ENCODE measurements at regions not wholly inside any gene's neighbourhood (a gene's known extent, or its start where the extent isn't known, plus 50 kb on each side); places are given as distances from the start of the nearest gene placed in this dataset.

GRCh38 chr9:96148634-96149532, 153.1 kb downstream of the HSD17B3 start:
- no peak for TF ChIP-seq POLR2AphosphoS5 (IDR thresholded peaks at IDR 0.05; ENCODE audit: low read depth, low read length)
- no peak for TF ChIP-seq SIN3A (IDR thresholded peaks at IDR 0.05; ENCODE audit: borderline replicate concordance, insufficient read depth, low read length)
- TF ChIP-seq TAF1 (IDR thresholded peaks at IDR 0.05; ENCODE audit: borderline replicate concordance, insufficient read depth, low read length): no peak
- no peak for TF ChIP-seq REST (IDR thresholded peaks at IDR 0.05; ENCODE audit: insufficient read depth in 1 of 2, low read depth in 2 of 2, low read length in 2 of 2)
- TF ChIP-seq FOXP2 (optimal IDR thresholded peaks at IDR 0.05; ENCODE audit: borderline replicate concordance, extremely low read depth, extremely low read length, insufficient read depth): no peak

- TF ChIP-seq SIN3A (IDR thresholded peaks at IDR 0.05; ENCODE audit: borderline replicate concordance, insufficient read depth, low read length): no peak
- TF ChIP-seq REST (IDR thresholded peaks at IDR 0.05; ENCODE audit: insufficient read depth in 1 of 2, low read depth in 2 of 2, low read length in 2 of 2): no peak
- TF ChIP-seq TAF1 (IDR thresholded peaks at IDR 0.05; ENCODE audit: borderline replicate concordance, insufficient read depth, low read length): no peak
- no peak for TF ChIP-seq POLR2AphosphoS5 (IDR thresholded peaks at IDR 0.05; ENCODE audit: low read depth, low read length)
- no peak for TF ChIP-seq FOXP2 (optimal IDR thresholded peaks at IDR 0.05; ENCODE audit: borderline replicate concordance, extremely low read depth, extremely low read length, insufficient read depth)
Measured at GRCh38 chr9:96141666-96142065, 160.3 kb downstream of the HSD17B3 start.

GRCh38 chr9:96141128-96141474, 160.9 kb downstream of the HSD17B3 start:
- TF ChIP-seq FOXP2 (optimal IDR thresholded peaks at IDR 0.05; ENCODE audit: borderline replicate concordance, extremely low read depth, extremely low read length, insufficient read depth) (no peak), TAF1 (IDR thresholded peaks at IDR 0.05; ENCODE audit: borderline replicate concordance, insufficient read depth, low read length) (no peak), REST (IDR thresholded peaks at IDR 0.05; ENCODE audit: insufficient read depth in 1 of 2, low read depth in 2 of 2, low read length in 2 of 2) (no peak)

- TF ChIP-seq POLR2AphosphoS5 (IDR thresholded peaks at IDR 0.05; ENCODE audit: low read depth, low read length): no peak
- peak; percentile 21 for TF ChIP-seq FOXP2 (optimal IDR thresholded peaks at IDR 0.05; ENCODE audit: borderline replicate concordance, extremely low read depth, extremely low read length, insufficient read depth)
Measured at GRCh38 chr9:96140296-96141127, 161.5 kb downstream of the HSD17B3 start.

- TF ChIP-seq TAF1 (IDR thresholded peaks at IDR 0.05; ENCODE audit: borderline replicate concordance, insufficient read depth, low read length) (no peak), REST (IDR thresholded peaks at IDR 0.05; ENCODE audit: insufficient read depth in 1 of 2, low read depth in 2 of 2, low read length in 2 of 2) (no peak), FOXP2 (optimal IDR thresholded peaks at IDR 0.05; ENCODE audit: borderline replicate concordance, extremely low read depth, extremely low read length, insufficient read depth) (no peak), POLR2AphosphoS5 (IDR thresholded peaks at IDR 0.05; ENCODE audit: low read depth, low read length) (no peak), SIN3A (IDR thresholded peaks at IDR 0.05; ENCODE audit: borderline replicate concordance, insufficient read depth, low read length) (no peak)
Measured at GRCh38 chr9:96139592-96140295, 162.2 kb downstream of the HSD17B3 start.

All from PFSK-1 (cell line).